Glomerular endothelial cell (primary cell): ENCODE measurements at regions not wholly inside any gene's neighbourhood (a gene's known extent, or its start where the extent isn't known, plus 50 kb on each side); places are given as distances from the start of the nearest gene placed in this dataset.

Source experiments
- DNase-seq: peaks from one replicate; pipeline ENCODE4 v3.0.0-alpha.2; 2011; ENCODE audit warnings: low read depth, low spot score; ENCODE audit errors: extremely low read depth

DNA sequence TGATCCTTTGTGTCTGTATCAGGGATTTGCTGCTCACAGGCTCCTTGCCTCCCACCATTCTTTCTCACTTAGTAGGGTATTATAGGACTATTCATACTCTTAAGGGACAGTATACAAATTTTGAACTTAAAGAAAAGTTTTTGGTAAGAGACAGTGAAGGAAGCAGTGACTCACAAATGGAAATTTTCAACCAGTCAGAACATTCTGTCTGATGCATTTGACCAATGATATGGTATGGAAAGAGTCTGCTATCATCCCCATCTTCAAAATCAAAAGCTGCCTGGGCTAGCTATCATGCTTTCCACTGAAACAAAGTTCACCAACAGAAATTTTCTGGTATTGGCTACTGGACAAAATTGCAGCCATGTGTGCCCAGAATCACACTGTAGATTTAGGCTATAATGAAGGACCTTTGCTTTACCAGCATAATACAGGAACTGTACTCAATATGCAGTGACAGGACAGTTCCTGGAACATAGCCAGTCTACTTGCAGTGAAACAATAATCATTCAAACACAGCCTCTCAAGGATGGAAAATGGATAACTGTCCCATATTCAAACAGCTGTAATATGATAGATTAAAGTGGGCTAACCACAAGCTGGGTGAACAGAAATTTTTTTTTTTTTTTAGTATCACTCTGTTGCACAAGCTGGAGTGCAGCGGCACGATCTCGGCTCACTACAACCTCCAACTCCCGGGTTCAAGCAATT lies 109.0 kb upstream of the ACSL4 start:
- no peak for DNase-seq

DNA sequence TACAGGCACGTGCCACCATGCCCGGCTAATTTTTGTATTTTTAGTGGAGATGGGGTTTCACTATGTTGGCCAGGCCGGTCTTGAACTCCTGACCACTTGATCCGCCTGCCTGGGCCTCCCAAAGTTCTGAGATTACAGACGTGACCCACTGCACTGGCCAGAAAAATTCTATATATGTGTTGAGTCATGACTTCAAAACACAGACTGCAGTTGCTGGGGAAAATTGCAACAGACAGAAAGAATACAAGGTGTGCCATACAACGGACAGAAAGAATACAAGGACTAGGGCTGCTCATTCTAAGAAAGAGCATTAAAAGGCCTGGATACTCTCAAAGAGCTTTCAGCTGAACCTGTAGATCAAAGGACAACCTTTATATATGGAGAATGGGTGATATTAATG lies 109.6 kb upstream of the ACSL4 start:
- DNase-seq, result no peak

DNA sequence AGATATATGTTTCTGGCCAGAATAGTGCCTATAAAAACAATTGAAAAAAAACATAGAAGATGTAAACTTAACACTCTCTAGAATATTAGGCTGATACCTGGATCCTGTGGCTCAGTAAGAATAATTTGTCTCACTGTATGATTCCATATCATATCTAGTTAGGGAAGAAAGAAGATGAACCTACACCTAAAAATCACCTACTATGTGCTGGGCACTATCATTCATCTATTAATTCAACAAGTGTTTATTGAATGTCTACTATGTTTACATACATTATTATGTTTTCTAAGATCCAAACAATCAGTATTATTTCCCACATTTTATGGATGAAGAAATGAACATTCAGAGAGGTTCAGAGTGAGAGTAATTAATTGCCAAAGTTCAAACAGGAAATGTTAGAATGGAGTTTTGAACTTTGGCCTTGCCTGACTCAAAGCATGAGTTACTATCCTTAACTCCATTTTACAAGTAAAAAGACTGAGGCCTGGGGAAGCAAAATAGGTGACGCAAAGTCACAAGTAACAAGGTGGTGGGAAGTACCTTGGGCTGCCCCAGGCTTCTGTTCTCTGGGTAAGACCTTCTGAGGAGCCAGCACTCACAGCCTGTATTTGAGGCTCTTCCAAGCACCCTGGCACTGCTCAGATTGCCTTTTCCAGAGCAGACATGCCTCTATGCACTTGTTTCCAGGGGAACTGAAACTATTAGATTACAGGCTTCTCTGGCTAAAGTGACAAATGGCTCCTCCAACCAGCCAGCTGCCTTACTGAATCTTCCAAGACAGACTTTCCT lies 111.1 kb upstream of the ACSL4 start:
- DNase-seq, result no peak

DNA sequence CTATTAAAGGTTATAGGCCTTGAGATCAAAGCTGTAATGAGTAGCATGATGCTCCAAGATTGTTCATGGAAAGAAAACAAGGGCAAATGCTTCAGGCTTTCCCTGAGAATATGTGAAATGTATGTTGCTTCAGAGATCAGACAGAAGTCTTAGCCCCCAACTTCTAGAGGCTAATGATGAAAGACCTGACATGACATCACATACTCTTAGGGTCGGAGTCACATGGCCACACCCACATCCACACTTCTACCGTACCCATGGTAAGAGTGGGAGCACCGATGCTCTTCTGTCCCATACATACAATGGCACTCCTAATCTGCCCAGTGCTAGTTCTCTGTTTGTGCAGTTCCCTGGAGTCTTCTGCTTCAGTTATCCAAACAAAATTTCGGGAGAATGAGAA lies 111.9 kb upstream of the ACSL4 start:
- no peak for DNase-seq

DNA sequence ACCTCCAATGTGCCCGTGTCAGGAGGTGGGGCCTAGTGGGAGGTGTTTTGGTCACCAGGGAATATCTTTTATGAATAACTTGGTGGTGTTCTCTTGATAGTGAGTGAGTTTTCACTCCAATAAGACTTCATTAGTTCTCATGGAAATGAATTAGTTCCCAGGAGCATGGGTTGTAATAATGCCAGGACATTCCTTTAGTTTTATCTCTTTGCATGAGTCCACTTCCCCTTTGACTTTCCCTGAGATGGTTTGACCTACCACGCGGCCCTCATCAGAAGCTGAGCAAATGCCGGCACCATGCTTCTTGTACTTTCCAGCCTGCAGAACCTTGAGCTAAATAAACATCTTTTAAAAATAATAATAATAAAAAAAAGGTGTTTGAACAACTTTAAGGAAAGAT lies 112.9 kb upstream of the ACSL4 start:
- DNase-seq, result no peak

DNA sequence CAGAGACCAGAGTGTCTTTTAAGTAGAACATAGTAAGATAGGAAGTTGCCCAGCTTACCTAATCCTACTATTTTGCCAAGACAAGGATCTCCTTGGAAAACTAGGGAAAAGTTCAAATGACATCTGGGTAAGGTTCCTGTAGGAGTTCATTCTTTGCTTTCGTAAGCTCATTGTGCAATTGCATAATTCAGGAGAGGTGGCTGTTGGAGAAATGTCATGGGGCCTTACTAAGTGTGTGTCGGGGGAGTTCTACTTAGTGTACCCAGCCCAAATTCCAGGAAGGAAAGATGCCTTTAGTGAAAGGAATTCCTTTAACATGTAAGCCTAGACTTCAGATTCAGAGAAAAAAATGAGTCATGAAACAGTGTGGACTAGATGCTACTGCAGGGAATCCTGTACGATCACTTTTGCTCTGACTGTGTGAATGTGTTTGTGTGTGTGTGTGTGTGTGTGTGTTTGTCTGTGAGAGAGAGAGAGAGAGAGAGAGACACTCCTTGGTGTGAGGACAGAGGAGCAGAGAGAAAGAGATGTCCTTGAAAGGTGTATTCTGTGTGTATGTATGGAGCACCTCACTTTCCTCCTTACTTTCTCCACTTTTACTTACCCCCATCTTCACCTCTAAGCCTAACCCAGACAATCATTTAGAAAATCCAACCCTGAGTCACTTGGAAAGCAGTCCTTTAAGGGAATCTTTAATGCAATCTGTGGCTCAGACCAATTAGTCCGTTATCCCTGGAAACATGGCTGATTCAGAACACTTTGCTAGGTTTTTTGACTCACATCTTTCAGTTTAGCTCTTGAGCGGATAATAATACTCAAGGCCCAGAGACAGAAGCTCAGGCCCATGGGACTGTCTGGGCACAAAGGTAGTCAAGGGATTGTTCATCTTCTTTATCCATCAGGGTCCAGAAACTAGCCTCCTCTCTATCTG lies 114.5 kb upstream of the ACSL4 start:
- no peak for DNase-seq

DNA sequence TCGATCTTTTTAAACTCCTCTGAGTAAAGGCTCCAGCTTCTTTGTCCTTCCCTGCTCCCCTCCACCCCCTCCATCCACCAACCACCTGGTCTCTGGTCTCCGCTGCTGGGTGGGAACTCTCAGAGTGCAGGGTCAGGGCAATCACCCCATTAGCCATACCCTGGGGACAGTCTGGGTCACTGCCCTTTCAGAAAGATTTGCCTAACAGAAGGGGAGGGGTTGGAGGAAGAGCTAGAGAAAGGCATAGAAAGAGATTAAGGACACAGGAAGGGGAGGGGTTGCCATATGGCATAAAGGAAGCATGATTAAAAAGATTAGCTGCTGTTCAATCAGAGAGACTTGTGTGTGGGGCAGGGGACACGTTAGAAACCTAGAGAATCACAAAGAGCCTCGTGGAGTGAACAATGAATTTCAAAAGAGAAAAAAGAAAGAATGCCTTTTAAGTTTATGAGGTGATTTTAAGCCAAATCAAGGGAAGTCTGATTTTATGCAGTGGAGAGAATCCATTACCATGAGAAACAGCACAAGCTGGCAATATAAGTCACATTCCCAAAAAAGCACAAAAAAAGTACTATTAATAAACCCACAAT lies 115.5 kb upstream of the ACSL4 start:
- no peak for DNase-seq

DNA sequence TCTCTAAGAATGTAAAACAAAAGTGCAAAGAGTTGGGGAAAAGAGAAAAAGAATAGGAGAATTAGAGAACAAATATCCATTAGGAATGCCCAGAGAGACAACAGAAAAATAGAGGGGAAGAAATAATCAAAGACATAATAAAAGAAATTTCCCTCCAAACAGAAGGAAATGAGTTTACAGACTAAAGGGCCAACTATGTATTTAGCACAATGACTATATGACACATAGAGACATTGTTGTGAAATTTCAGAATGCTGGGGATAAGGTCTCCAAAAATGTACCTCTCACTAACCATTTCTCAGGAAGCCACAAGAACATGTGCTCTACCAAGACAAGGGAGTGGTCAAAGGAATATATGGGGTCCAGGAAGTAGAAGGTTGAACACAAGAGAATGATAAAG lies 121.0 kb upstream of the ACSL4 start:
- DNase-seq, result no peak

DNA sequence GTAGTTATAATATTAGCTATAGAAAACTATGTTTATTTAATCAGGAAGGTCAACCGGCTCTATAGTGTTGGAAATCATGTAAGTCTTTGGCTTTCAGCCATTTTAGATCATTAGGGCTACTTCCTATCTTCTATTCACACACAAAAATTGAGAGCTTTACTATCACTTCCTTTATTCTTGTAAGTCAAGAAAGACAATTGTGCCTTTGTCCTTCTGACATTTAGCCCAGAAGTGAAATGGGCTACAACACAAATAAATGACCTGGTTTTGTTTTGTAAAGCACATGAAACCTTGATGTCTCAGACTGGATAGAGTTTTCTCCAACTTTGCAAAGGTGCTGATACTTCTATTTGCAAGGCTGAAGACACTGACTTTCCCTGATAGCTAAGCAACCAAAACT lies 122.4 kb upstream of the ACSL4 start:
- no peak for DNase-seq

DNA sequence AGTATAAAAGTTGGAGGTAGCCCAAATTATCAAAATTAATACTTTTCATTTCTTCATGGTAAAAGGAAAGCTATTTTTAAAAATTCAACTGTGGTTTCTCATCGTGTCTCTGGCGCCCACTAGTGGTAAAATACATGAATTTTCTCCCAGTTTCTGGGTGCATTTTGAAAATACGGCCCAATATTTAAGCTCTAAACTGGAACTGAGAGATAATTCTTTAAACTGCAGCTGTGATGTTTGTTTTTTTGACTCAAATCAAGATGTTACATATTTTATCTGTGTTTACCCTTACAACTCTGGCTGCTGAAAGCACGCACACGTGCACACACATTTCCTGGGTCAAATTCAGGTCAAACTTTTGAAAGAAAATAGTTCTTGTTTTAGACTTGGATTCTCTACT lies 123.9 kb upstream of the ACSL4 start:
- DNase-seq, result no peak

DNA sequence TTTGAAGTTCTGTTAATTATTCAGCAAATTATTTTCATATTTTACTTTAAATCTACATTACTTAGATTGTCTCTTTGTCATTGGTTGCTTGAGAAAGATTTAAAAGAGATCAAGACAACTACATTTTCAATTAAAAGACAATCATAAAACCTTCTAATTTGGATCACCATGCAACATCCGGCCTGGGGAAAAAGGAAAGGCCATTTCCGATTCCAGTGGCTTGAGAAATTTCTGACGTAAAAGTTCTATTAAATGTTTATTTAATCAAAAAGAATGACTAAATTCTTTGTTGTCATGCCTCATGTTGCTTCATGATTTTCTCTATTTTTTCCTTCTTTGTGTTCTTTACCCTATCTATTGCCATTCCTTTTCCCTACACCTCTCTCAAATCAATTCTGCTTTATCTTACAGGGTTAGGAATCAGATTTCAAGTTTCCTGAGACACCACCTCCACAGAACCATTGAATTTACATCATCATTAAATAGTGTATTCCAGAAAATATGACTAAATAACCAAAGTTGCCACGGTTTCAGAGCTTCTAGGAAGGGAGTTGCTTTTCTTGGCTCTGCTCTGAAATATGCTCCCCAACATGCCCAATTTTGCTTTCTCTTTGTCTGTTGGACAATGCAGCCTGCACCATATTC lies 124.6 kb upstream of the ACSL4 start:
- DNase-seq, result no peak

DNA sequence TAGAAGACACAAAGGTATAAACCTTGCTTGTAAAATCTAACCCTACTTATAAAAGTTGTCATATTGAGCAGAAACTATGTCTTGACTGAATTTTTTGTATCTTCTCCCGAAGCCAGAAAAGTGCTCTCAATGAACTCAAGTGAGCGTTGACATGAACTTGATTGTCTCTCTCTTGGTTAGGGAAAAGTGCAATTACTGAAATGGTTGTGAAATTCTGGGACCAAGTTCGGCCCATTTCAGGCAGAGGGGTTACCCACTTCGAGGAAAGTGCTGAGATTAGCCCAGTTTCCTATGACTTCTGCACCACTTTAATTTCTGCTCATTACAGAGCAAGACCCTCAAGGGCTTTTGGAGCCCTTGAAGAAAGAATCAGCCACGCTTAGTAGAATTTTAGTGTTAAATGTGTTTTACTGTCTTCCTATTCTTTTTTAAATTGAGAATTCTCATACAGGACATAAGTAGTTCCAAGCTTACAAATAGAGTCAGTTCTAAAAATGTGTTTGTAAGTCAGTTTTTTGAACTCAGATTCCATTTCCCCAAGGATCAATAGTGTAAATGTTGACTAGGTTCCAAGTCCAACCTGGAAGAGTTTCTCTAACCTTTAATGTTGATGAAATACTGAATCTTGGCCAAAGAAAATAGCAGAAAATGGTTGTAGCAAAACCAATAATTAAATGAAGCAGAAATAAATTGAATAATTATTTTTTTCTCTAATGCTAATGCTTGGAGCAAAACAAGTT lies 125.7 kb upstream of the ACSL4 start:
- no peak for DNase-seq

DNA sequence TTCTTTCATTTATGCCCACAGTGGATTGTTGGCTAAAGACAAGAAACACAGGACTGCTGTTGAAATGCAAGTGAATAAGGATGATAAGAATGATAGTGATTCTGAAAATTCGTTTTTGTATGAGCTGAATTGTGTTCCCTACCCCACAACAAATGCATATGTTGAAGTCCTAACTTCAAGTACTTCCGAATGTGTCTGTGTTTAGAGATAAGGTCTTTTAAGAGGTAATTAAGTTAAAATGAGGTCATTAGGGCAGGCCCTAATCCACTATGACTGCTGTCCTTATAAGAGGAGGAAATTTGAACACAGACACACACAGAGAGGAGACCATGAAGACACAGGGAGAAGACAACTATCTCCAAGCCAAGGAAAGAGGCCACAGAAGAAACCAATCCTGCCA lies 126.6 kb upstream of the ACSL4 start:
- DNase-seq, result no peak

DNA sequence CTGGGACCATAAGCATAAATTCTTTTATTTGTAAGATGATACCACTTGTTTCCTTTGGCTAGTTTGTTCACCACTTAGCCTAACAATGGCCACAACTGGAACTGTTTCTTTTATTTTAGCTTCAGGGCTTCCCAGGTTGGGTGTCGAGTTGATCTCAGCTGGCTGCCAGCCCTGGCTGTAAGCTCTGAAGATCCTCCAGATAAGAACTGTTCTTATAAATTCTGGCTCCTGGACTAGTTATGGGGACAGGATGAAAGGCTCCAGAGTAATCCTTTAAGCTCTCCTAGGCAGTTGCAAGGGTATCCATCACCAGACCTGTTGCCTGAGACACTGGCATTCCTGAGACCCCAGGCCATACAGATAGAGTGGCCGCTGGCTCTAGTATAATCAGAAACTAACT lies 129.4 kb upstream of the ACSL4 start:
- DNase-seq, result no peak

DNA sequence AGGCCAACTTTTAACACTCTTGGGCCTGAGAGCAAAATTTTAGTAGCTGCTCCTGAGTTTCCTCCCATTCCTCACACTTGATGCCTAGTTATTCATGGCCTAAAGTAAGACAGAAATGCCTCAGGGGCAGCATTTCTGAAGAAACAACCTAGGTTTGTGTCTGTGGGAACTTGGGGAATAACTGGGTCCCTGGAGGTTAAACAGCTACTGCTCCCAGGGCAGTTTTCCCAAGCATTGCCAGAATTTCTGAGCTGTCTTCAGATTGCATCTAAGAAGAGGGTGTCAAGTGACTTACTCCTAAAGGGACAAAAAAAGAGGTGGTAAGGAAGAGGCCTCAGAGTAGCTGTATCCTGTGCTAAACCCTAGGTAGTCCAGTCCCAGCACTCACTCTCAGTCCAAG lies 130.8 kb upstream of the ACSL4 start:
- DNase-seq, result no peak

DNA sequence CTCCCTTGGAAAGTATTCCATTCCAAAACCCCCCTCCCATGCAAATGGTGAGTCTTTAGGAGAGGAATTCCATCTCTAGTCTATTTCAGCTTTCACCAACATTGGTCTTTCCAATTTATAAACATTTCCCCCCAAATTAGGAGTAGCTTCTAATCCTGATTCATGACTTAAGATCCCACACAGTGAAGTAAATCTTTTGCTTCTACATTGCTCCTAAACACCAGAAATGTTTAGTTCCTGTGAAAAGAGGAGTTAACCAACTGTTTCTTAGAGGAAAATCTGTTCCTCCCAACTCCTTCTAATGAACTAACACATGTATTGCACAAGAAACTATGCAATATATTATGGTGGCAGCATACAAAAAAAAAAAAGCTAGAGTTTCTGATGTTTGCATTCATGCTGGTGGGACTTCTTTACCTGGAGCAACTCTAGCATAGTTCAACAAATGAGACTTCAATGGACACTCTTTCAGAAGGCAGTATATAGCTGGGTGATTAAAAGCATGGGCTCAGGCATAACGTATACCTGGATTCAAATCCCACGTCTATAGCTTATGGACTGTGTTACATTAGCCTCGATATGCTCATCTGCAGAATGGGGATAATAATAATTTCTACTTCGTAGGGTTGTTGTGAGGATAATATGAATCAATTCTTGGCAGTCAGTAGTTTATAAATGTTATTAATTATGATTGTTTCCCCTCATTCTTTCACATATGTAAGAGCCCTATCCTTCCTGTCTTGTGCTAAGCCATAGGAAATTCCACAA lies 131.6 kb upstream of the TMEM164 start:
- no peak for DNase-seq

DNA sequence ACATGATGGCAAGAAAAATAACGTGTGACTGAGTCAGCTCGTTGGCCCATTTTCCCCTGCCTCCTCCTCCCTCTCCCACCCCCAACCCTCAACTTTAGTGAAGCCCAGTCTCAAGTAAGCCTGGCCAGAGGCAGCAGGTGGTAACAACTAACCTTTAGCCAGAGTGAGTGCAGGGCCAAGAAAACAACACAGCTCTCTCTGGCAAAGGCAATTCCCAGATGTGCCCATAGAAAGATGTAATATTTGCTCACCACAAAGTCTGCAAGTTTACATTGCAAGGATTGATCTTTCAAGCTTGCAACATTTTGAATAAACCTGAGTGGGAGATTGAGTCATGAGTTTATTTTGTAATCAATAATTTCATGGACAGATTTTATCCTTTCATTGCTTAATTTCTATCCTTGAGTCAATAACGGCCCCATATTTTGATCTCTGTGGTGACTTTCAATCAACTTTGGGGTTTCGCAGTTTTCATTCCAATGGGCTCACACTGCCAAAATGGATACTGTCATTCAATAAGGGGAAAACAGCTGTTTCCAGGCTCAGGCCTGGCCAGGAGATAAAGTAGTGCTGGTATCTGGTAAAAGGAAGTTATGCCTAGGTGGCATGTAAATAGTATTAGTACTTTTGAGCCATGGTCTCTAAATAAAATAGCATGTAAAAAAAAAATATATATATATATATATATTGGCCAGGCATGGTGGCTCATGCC lies 130.7 kb upstream of the TMEM164 start:
- no peak for DNase-seq

DNA sequence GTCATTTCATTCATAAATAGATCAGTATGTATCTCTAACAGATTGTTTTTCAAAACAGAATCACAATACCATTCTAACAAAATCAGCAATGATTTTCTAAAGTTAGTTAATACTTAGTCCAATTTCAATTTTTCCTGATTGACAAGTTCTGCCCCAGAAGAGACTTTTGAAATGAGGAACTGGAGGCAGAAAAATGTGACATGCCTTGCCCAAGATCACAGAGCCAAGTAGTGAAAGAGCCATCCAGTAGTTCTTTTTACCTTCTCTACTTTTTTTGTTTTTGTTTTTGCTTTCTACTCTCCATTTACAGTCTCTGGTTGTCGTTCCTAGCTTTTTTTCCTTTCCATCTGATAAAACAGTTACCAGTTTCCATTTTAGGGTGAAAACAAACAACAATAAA lies 129.3 kb upstream of the TMEM164 start:
- no peak for DNase-seq

DNA sequence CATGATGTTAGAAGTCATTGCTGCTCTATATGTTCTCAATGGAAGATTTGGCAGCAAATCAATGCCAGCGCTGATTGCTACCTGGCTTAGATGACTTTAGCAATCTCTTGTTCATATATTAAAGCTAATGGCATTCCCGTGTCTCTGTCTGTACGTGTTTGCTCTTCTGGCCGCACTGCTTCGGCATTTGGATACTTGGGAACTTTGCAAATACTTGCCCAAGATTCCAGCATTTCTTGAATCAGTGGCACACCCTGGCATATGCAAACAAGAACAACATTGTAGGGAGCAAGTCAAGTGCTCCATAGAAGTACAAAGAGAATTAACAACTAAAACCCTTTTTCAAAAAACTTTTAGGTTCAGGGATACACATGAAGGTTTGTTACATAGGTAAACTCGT lies 128.9 kb upstream of the TMEM164 start:
- no peak for DNase-seq
